Uterus (tissue), 3 donors: ENCODE measurements at regions not wholly inside any gene's neighbourhood (a gene's known extent, or its start where the extent isn't known, plus 50 kb on each side); places are given as distances from the start of the nearest gene placed in this dataset. TPM values are rescaled to one million over a fixed set of nuclear protein-coding genes. Genes with fewer than 3 reads are reported as not detected.

Source experiments
- DNase-seq, 2 donors: peaks; one replicate each; pipeline ENCODE4 v3.0.0-alpha.2; 2019 to 2020
- H3K27ac ChIP-seq, 2 donors: fragments of 200-600 bp; sonication (generic); 1 replicate in 1 of 2; 2 replicates in 1 of 2; pipeline ENCODE4 v1.5.1; 2016 to 2018
- H3K27me3 ChIP-seq, 2 donors: fragments of 200-600 bp; sonication (generic); one replicate each; pipeline ENCODE4 v1.5.1; 2018 to 2019; ENCODE audit warnings: control low read depth in 1 of 2
- H3K36me3 ChIP-seq, 2 donors: fragments of 200-600 bp; sonication (generic); one replicate each; pipeline ENCODE4 v1.5.1; 2019; ENCODE audit warnings: control low read depth in 1 of 2
- H3K4me1 ChIP-seq, 2 donors: fragments of 200-600 bp; sonication (generic); one replicate each; pipeline ENCODE4 v1.5.1; 2018 to 2019; ENCODE audit warnings: control low read depth in 1 of 2
- H3K4me3 ChIP-seq, 2 donors: fragments of 200-600 bp; sonication (generic); 1 replicate in 1 of 2; 2 replicates in 1 of 2; pipeline ENCODE4 v1.5.1; 2018 to 2019; ENCODE audit warnings: mild to moderate bottlenecking in 1 of 2
- H3K9me3 ChIP-seq, 2 donors: fragments of 200-600 bp; sonication (generic); one replicate each; pipeline ENCODE4 v1.5.1; 2019; ENCODE audit warnings: control low read depth in 1 of 2
- POLR2A ChIP-seq, 2 donors: fragments of 450-650 bp; IDR thresholded peaks; one replicate each; pipeline ENCODE4 v1.6.1; 2016; ENCODE audit warnings: antibody characterized with exemption in 2 of 2, mild to moderate bottlenecking in 1 of 2, moderate library complexity in 1 of 2
- intact Hi-C: fragments of 100-400 bp; cut with DNase I; formaldehyde crosslinking; loops from one replicate; pipeline ENCODE4 v1.15.1; 2023; ENCODE audit warnings: low total_unique reads
- small RNA-seq: library from RNA; depleted of rRNA; stranded (forward); fragments of <200 nt; gene quantifications from one replicate; pipeline ENCODE3, GENCODE V24; 2016
- TF ChIP-seq, protein P1 (sequence below), 4 experiments: fragments of 200-600 bp in 2 of 4; fragments of 450-650 bp in 2 of 4; sonication (generic) in 2 of 4; IDR thresholded peaks; one replicate each; pipeline ENCODE4 v1.5.1; 2016 to 2019; ENCODE audit warnings: antibody characterized with exemption in 4 of 4, mild to moderate bottlenecking in 2 of 4, moderate library complexity in 1 of 4
- donor health status: DM: yes; HTN: yes; CAD: no.

DNA sequence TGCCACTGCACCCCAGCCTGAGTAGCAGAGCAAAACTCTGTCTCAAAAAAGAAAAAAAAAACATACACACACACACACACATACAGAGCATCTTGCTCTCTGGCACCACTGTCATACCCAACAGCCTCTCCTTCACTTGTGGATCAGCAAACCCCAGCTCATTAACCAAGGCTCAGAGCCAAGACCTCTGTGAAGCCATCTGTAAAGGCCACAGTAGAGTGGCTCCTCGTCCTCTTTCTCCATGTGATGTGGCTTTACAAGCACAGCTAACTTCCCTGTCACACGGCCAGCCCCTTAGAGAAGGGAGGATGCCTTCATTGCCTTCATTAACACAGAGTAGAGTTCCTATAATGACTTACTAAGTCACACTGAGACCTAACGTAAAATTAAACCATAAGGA, 62.7 kb upstream of the LSM14A start:
- Histone ChIP-seq H3K27ac (no peak overlapping the region), H3K9me3 (no peaks in the 10 kb centered on the region), H3K4me1 (no peaks in the 10 kb centered on the region), H3K4me3 (no peak overlapping the region), H3K36me3 (no peaks in the 10 kb centered on the region), H3K27me3 (no peaks in the 10 kb centered on the region)
- no peak for TF ChIP-seq POLR2A (IDR thresholded peaks at IDR 0.05)
- TF ChIP-seq, protein P1, sequence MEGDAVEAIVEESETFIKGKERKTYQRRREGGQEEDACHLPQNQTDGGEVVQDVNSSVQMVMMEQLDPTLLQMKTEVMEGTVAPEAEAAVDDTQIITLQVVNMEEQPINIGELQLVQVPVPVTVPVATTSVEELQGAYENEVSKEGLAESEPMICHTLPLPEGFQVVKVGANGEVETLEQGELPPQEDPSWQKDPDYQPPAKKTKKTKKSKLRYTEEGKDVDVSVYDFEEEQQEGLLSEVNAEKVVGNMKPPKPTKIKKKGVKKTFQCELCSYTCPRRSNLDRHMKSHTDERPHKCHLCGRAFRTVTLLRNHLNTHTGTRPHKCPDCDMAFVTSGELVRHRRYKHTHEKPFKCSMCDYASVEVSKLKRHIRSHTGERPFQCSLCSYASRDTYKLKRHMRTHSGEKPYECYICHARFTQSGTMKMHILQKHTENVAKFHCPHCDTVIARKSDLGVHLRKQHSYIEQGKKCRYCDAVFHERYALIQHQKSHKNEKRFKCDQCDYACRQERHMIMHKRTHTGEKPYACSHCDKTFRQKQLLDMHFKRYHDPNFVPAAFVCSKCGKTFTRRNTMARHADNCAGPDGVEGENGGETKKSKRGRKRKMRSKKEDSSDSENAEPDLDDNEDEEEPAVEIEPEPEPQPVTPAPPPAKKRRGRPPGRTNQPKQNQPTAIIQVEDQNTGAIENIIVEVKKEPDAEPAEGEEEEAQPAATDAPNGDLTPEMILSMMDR (IDR thresholded peaks at IDR 0.05) = no peak
- intact Hi-C loops = no loop called here
- DNase-seq = no peak

DNA sequence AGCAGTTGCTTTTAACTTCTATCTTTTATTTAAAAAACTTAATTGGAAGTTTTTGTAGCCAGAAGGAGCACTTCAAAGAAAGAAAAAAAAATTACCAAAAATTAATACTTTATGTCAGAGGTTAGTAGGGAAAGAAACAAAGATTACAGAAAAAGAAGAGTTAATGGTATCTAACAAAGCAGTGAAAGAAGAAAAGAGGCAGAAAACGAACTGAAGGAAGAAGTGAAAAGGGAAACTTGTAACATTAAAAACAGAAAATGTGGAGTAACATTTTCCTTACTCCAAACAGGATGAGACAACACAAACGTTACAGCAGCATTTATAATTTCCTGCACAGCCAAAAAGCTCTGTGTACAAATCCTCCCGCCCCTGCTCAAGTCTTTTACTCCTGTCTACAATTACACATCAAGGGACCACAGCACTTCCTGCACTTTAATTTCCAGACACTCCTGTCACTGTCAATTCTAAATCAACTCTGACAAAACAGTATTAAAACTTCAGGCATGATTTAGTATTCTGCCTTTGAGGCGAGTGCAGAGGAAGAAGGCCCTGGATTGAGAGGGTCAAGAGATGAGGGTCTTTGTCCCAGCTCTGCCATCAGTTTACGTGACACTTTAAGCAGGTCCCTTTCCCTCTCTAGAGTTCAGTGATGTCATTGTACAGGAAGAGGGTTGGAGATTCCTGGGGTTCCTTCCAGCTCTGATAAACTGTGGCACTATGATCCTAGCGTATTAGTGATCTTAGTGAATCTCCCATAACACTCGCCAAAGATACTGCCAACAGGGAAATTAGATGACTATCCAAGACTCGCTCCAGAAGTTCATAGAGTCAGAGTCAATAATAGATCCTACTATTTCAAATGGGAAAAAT, 53.2 kb upstream of the LSM14A start:
- Histone ChIP-seq H3K27me3 (no peaks in the 10 kb centered on the region), H3K9me3 (no peaks in the 10 kb centered on the region), H3K4me3 (no peak overlapping the region), H3K27ac (no peak overlapping the region), H3K36me3 (no peaks in the 10 kb centered on the region), H3K4me1 (no peaks in the 10 kb centered on the region)
- TF ChIP-seq, protein P1 (IDR thresholded peaks at IDR 0.05) = no peak
- TF ChIP-seq POLR2A (IDR thresholded peaks at IDR 0.05) = no peak
- intact Hi-C loops = no loop called here
- no peak for DNase-seq

DNA sequence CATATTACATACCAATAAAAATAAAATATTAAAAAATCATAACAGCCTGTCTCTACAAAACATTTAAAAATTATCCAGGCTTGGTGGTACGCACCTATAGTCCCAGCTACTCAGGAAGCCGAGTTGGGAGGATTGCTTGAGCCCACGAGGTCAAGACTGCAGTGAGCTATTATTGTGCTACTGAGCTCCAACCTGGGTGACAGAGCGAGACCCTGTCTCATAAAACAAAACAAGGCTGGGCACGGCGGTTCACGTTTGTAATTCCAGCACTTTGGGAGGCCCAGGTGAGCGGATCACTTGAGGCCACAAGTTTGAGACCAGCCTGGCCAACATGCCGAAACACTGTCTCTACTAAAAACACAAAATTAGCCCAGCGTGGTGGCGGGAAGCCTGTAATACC, 52.2 kb upstream of the LSM14A start:
- Histone ChIP-seq H3K36me3 (no peaks in the 10 kb centered on the region), H3K9me3 (no peaks in the 10 kb centered on the region), H3K27ac (no peak overlapping the region), H3K4me3 (no peak overlapping the region), H3K27me3 (no peaks in the 10 kb centered on the region), H3K4me1 (no peaks in the 10 kb centered on the region)
- intact Hi-C loops = no loop called here
- TF ChIP-seq, protein P1 (IDR thresholded peaks at IDR 0.05) = no peak
- no peak for TF ChIP-seq POLR2A (IDR thresholded peaks at IDR 0.05)
- no peak for DNase-seq

DNA sequence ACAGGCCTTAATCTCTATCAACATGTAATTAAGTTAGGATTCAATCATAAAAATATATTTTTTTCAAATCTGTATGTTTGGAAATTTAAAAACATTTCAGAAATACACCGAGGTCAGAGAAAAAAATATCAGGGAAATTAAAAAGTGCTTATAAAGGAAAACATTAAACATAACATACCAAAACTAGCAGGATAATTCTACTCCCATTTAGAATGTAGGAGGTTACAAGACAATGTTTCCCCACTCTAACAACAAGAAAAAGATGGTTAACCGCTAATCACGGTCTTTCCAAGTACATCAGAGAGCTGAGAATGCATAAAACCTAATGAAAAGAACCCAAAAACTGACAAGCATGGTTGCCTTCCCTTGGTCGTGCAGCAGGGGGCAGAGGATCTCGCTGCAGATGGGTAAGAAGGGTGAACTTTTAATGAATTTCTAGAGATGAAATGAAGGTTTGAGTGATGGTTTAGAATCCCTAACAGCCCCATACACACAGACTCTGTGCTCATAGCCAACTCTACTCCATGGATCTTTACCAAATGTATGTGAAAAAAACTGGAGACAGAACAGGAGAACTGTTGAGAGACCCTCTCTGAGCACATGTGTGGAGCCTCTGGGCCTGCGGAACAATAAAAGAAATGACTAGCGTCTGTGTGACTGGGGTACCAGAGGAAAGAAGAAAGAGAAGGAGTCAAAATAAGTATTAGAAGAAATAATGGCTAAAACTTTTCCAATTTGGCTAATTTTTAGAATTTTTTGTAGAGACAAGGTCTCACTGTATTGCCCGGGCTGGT, 51.3 kb upstream of the LSM14A start:
- Histone ChIP-seq H3K4me1 (no peaks in the 10 kb centered on the region), H3K9me3 (no peaks in the 10 kb centered on the region), H3K27ac (no peak overlapping the region), H3K36me3 (no peaks in the 10 kb centered on the region), H3K4me3 (no peak overlapping the region), H3K27me3 (no peaks in the 10 kb centered on the region)
- DNase-seq = no peak
- intact Hi-C loops = no loop called here
- no peak for TF ChIP-seq POLR2A (IDR thresholded peaks at IDR 0.05)
- TF ChIP-seq, protein P1 (IDR thresholded peaks at IDR 0.05) = peak in 3 of 4 experiments; percentile 13 to 43 (median 22)

Small RNA genes in the stretch of these regions (small RNA-seq; reads per million reads assigned to genes)
- not detected for gene RN7SL150P
- not detected for gene RPS4XP23
